OCI-LY7 (cell line): ENCODE measurements at regions not wholly inside any gene's neighbourhood (a gene's known extent, or its start where the extent isn't known, plus 50 kb on each side); places are given as distances from the start of the nearest gene placed in this dataset.

Experiments
- EZH2phosphoT487 ChIP-seq: fragments of 200-600 bp; sonication (generic); IDR thresholded peaks from 2 replicates; pipeline ENCODE4 v1.6.1; 2018; ENCODE audit warnings: low read depth, borderline replicate concordance, mild to moderate bottlenecking, mixed run types, antibody characterized with exemption, low read length, moderate library complexity, mixed read lengths
- TF ChIP-seq, protein P1 (sequence below): fragments of 200-600 bp; sonication (generic); conservative IDR thresholded peaks from 2 replicates; pipeline ENCODE4 v1.5.1; 2014; ENCODE audit warnings: mild to moderate bottlenecking, antibody characterized with exemption, low read length, moderate library complexity, mixed read lengths

DNA sequence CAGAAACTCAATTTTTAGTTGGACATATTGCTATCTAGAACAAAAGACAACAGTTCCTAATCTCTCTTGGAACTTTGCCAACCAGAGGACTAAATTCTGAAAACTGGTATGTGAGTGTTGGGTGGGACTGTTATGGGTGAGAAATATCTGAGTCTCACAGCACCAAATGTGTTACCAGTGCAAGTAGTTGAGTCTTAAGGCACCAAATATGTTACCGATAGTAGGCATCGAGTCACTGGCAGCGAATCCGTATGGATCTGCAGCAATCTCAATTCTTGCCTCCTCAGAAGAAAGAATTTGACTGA lies 575.2 kb downstream of the DACH1 start:
- TF ChIP-seq, protein P1, sequence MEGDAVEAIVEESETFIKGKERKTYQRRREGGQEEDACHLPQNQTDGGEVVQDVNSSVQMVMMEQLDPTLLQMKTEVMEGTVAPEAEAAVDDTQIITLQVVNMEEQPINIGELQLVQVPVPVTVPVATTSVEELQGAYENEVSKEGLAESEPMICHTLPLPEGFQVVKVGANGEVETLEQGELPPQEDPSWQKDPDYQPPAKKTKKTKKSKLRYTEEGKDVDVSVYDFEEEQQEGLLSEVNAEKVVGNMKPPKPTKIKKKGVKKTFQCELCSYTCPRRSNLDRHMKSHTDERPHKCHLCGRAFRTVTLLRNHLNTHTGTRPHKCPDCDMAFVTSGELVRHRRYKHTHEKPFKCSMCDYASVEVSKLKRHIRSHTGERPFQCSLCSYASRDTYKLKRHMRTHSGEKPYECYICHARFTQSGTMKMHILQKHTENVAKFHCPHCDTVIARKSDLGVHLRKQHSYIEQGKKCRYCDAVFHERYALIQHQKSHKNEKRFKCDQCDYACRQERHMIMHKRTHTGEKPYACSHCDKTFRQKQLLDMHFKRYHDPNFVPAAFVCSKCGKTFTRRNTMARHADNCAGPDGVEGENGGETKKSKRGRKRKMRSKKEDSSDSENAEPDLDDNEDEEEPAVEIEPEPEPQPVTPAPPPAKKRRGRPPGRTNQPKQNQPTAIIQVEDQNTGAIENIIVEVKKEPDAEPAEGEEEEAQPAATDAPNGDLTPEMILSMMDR: no peak
- TF ChIP-seq EZH2phosphoT487: no peak
